Suppressor macrophage (primary cell): ENCODE measurements at regions not wholly inside any gene's neighbourhood (a gene's known extent, or its start where the extent isn't known, plus 50 kb on each side); places are given as distances from the start of the nearest gene placed in this dataset.
"Not testable (repeated sequence)": the region's sequence is repeated elsewhere in the genome, so short reads cannot be mapped to it uniquely, and the experiment has no call there.

ENCODE experiments used
- DNase-seq, 4 experiments: peaks; one replicate each; pipeline ENCODE4 v3.0.0-alpha.2; 2020 to 2022

DNA sequence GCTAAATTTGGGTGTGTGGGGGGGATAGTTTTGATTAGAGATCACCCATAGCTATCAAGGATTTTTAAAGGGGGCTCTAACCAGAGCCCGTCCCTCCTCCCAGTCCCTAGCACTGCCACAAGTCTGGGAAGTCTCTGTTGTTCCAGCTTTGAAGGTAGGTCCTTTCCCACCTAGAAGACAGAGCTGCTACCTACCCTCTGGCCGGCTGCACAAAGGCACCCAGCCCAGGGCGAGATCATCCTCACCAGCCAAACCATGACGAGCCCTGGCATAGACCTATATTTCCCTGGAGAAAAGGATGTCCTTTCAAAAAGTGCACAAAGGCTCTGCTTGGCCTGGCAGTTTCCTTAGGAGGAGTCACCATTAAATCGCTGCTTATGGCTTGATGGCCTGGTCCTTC lies 147.8 kb downstream of the CYP26A1 start:
- DNase-seq: no peak

DNA sequence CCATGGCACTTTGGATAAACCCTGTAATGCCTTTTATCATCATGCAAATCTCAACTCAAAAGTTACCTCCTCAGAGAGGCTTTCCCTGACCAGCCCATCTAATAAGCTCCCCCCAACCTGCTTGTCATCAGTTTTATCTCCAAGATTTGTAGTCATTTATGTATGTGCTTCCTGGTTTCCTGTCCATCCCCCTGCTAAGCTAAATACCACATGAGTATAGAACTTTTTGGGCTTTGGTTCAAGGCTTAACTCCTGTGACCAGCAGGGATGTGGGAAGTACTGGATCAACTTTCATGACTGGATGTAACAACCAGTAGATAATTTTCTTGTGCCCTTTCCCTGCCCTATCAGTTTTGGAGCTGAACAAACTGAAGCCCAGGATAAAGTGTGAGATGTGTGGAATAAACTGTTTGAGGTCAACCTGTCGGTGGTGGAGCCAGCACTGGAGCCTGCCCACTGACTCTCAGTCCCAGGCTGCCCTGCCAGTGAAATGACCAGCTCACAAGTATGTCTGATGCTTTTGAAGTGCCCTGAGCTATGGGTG lies 148.6 kb downstream of the CYP26A1 start:
- no peak for DNase-seq

DNA sequence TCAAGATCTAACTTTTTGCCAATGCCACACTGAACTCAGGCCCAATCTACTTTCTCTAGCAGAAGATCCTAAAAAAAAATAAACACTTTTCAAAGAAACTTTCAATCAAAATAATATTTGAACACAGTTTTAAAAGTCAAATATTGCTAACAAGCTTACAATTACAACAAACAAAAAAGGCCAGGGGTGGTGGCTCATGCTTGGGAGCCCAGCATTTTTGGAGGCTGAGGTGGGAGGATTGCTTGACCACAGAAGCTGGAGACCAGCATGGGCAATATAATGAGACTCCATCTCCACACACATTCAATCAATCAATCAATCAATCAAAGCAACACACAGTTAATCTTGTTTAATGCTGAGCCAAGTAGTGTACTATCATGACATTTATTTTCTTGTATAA lies 149.2 kb downstream of the CYP26A1 start:
- no peak for DNase-seq

DNA sequence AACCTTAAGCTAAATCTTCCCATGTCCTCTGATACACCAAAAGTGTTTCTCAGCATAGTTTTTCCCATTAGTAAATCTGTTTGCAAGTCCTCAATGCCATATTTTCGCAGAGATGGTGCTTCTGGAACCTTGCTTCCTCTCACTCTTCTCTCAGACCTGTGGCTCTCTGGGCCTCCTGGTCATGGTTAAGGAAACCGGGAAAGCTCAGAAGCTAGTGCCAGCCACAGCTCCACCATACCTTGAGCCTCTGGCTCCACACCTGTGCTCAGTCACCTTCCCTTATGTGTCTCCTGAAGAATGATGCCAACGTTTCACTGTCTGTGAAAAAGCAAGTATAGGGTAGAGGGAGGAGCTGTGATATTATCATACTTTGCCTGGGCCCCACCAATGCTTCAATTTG lies 149.6 kb downstream of the CYP26A1 start:
- DNase-seq: no peak

DNA sequence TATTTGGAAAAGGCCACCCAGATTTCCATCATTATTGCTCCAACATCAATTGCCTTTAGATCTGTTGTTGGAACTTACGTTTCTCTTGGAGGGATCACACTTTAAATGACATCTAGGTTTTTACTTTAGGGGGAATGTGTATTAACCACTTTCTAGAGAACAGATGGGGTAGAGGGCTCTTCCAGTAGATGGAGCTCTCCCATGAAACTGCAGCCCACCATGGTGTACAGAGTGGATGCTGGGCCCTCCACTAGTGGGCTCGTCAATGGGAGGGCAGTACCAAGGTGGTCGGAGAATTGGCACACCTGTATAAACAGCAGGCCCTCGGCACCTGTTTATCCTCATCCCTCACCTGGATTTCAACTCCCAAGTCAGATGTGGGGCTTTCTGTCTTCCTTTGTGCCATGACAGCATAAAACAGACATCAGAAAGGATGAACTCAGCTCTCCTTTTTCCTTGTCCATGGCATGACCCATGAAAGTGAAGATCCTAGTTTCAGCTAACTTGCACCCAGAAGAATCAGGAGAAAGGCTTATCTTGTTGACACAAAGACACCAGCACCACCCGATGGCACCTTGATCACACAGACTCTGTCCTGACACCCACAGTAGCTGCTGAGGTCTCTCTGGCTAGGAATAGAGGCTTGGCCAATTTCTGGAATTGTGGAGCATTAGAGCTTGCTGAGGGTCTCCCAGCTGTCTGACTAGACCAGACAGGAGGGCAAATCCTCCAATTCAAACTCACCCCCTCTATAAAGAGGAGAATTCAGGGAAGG lies 150.5 kb downstream of the CYP26A1 start:
- DNase-seq: peak; percentile 44 to 66 (median 60)

DNA sequence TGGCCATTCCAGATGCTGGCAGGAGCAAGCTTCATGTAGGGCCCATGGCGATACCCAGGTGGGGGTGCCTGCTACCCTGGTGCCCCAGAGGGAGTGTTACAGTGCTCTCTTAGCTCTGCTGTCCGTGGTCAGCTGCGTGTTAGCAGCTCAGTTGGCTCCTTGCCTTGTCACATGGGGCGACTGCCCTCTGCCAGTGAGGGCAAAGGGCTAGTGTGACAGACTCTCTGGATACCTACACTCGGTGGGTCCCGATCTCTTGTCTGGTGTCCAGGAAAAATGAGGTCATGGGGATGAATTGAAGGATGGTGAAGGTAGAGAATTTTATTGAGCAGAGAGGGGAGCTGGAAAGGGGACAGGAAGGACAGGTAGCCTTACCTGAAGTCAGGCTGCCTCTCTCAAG lies 152.2 kb downstream of the CYP26A1 start:
- DNase-seq: no peak

DNA sequence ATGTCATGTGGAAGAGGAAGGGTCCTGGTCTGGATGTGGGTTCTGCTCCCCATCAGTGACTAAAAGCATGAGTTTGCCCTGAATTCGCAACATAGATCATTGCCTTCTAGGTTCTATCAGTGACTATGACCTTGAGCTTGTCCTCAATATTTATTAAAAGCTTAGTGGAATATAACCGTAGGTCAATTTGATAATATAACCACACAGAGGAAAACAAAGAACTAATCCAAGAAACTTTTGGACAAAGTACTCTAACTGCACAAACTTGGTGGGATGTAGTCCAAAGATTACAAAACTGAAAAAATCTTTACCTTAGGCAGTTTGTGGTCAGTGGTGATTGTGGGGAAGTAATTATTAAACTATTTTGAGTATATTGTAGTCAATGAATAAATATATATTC lies 152.9 kb downstream of the CYP26A1 start:
- no peak for DNase-seq

DNA sequence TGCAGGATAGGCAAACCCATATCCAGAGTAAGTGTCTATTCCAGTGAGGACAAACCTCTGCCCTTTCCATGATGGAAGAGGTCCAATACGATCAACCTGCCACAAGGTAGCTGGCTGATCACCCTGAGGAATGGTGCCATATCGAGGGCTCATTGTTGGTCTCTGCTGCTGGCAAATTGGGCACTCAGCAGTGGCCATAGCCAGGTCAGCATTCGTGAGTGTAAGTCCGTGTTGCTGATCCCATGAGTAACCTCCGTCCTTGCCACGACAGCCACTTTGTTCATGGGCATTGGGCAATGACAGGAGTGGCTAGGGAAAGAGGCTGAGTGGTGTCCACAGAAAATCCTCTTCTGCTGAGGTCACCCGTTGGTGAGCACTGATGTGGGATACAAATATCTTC lies 156.9 kb downstream of the CYP26A1 start:
- DNase-seq: not testable (repeated sequence)

DNA sequence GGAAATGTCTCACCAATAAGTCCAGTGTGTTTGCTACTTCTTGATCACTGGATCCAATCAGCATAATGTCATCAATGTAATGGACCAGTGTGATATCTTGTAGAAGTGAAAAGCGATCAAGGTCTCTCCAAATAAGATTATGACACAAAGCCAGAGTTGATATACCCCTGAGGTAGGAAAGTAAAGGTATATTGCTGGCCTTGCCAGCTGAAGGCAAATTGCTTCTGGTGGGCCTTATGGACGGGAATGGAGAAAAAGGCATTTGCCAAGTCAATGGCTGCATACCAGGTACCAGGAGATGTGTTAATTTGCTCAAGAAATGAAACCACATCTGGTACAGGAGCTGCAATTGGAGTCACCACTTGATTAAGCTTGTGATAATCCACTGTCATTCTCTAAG lies 158.5 kb downstream of the CYP26A1 start:
- not testable (repeated sequence) for DNase-seq

DNA sequence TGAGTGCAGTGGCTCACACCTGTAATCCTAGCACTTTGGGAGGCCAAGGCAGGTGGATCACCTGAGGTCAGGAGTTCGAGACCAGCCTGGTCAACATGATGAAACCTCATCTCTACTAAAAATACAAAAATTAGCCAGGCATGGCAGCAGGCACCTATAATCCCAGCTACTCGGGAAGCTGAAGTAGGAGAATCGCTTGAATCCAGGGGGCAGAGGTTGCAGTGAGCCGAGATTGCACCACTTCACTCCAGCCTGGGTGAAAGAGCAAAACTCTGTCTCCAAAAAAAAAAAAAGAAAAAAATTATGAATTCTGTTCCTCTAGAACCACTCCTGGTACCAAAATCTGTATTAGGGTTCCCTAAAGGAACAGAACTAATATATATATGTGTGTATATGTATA lies 161.2 kb downstream of the CYP26A1 start:
- DNase-seq: not testable (repeated sequence)

DNA sequence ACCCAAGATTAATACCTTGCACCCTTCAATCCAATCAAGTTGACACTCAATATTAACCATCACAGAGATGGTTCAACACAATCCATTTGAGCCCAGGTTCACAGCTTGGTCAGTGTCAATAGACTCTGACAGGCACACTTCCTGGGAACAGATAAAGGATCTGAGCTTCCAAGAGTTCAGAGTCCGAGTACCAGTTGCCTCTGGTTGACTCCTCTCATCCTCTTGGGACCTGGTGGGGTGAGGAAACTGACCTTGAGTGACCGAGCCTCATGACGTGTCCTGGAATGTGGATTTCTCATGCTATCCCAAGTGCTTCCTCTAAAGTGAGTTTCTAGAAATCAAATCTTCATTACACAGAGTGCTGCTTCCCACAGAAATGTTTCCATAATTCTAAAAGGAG lies 162.0 kb downstream of the CYP26A1 start:
- DNase-seq: no peak

DNA sequence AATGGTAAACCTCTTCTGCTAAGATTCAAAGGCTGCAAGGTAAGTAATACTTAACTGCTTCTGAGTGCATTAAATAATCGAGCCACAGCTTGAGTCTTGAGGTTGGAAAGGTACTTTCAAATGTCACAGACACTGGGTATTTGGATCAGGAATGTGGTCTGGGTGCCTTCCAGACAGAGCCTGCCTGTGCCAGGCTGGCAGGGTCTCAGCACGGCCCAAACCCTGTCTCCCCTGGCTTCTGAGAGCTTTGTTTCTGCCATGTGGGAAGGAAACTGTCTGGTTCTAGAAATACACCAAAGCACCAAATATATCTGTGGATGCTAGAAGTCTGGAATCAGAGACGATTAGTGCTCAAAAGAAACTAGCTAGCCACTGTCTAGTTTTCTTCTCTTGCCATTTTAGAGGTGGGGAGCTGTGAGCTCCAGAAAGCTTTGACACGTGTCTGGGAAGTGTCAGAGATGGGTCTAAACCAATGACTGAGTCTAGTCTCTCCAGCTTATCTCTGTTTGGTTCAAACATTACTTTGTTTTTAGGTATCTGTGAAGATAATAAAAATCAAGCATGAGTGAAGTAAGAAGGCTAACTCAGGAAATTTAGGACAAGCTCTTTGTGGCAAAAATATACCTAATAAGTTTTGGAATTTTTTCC lies 162.8 kb downstream of the CYP26A1 start:
- no peak for DNase-seq

DNA sequence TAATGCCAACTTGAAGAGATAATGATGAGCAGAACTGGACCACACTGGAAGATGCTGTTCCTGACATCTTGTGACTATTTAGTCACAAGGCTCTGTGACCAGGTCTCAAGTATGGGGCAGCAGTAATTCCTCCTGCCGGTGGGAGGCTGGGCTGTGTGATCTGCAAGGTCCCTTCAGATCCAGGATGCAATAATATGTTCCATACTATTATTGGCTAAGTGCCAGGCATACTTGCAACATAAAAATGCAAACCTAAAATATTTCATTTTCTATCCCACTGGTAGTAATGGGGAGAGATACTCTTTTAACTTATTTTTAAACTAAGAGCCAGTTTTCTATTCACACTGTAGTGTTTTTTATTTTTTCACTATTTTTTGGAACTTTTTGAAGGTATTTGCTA lies 171.5 kb downstream of the CYP26A1 start:
- DNase-seq: no peak

DNA sequence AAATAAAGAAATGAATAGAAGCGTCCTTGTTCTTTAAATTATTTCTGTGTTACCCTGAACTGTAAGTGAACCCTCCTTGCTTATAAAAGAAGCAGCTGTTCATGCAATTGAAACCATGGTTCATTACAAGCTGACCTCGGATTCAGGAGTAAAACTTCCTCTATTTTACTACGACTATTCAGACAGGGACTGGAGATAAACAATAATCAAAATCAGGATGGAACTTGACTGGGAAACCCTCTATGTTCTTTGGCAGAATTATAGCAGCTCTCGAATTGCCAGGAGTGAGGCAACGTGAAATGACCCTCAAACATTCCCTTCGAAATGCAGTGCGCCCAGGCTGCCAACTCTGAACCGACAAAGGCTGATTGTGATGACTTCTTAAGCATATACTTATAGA lies 172.1 kb downstream of the CYP26A1 start:
- DNase-seq: peak in 1 of 4 experiments; percentile 21

DNA sequence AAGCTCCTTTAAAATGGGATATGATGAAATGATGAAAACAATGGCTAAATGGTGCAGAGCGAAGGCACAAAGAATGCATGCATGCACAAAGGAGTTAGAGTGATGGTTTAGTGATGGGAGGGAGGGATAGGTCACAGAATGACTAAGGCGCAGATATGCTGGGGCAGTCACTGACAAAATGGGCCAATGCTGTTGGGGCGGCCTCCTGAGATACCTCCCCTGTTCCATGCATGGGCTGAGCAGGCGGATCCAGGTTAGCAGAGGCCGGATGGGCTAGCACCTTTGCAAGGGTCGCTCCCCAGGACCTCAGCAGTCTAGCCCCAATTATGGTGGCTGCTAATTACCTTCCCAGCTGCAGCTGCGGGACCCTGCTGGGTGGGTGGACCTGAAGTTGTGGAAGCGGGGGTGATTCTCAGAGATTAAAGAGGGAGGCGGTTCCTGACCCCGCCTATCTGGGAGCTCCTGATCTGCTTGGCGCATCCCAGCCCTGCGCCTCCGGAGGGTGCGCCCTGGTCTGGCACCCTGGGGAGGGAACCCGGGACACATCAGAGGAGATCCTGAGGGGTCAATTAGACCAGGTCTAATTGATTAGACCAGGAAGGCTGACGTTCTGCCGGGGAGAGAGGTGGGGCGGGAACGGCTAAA lies 175.0 kb downstream of the CYP26A1 start:
- no peak for DNase-seq

DNA sequence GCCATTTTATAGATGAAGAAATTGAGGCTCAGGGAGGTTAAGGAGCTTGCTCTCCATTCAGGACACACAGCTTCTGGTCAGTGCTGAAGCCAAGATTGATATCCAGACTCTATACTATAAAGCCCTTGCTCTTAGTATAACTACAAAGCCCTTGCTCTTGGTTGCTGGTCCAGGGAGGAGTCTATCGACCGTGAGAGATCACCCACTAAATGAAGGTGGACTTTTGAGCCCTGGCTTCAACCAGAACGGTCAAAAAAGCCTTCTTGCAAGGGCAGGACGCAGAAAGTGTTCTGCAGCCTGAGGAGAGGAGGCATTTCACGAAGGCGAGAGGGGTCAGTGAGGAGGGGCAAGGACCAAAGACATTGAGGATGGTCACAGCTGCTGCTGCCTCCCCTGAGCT lies 176.3 kb downstream of the CYP26A1 start:
- DNase-seq: no peak

DNA sequence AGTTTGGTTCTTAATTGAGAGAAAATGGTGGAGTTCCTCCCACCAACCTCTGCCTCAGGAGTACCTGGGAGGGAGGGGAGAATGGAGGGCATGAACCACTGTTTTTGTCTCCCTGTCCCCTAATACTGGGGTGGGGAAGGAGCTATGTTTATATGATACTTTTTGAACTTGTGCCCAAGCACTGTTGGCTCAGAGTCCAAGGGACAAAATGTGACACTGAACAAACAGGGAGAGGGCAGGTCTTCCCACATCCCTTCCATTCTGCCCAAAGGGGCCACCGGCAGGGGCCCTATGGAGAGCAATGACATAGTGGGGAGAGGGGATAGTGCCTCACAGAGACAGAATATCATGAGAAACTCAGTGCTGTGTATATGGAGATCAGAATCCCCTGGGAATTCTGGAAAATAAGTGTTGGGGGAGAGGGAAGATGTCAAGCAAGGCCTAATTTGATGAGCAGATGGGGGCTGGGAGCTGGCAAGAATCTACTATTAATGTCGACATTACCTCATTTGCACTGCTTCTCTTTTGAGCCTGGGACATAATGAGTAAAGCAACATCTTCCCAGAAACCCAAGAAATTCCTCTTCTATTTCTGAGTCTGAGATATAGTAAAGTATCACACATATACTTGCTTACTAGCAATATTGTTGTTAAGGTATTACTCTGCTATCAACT lies 180.6 kb downstream of the CYP26A1 start:
- no peak for DNase-seq

DNA sequence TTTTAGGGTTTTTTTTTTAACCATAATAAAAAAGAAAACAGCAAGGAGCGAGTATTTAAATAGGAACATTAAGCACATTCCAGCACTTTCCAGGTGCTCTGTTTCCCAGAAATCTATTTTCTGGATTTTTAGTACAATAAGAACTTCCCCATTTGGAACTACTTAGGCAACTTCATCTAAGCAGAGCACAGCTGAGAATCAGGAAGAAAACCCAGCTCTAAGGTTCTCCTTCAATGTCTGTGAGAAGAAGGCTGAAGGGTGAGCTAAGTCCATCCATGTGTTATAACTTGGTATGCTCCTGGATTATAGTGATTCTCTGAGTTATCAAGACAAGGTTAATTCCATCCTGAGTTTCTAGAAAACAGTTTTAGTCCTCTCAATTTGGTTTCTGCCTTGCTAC lies 181.9 kb downstream of the CYP26A1 start:
- DNase-seq: peak; percentile 26 to 61 (median 52)
